ENCODE measurements at regions not wholly inside any gene's neighbourhood (a gene's known extent, or its start where the extent isn't known, plus 50 kb on each side); places are given as distances from the start of the nearest gene placed in this dataset.

- TF ChIP-seq MAX (IDR thresholded peaks at IDR 0.05; ENCODE audit: low read depth, low read length) (no peak), CTCF (IDR thresholded peaks at IDR 0.05; ENCODE audit: low read depth, low read length) (no peak), POLR2A (IDR thresholded peaks at IDR 0.05; ENCODE audit: extremely low read depth, insufficient read length) (no peak), MYC (IDR thresholded peaks at IDR 0.05; ENCODE audit: low read depth, low read length) (no peak)
Measured at GRCh38 chr4:29581457-29581856, 1138.7 kb upstream of the PCDH7 start.
